CD14-positive monocyte (primary cell): ENCODE measurements at regions not wholly inside any gene's neighbourhood (a gene's known extent, or its start where the extent isn't known, plus 50 kb on each side); places are given as distances from the start of the nearest gene placed in this dataset.

Source experiments
- DNase-seq, 3 donors: peaks; one replicate each; pipeline ENCODE4 v3.0.0-alpha.2; 2011 to 2022
- H2AFZ ChIP-seq: 2 replicates; pipeline ENCODE4 v1.6.0; 2012; ENCODE audit warnings: mild to moderate bottlenecking, low read depth, low read length, inconsistent platforms; ENCODE audit not compliant: insufficient read depth, poor library complexity, severe bottlenecking
- H3K27ac ChIP-seq, 2 donors: 1 replicate in 1 of 2; 2 replicates in 1 of 2; pipeline ENCODE4 v1.5.1; 2012 to 2013; ENCODE audit warnings: low read length in 2 of 2, control low read depth in 1 of 2, inconsistent platforms in 1 of 2, low read depth in 1 of 2, mild to moderate bottlenecking in 1 of 2
- H3K27me3 ChIP-seq, 2 donors: one replicate each; pipeline versions ENCODE4 v1.6.0 to v1.6.1; 2011 to 2013; ENCODE audit warnings: low read length in 2 of 2; ENCODE audit not compliant: control insufficient read depth in 2 of 2, insufficient read depth in 2 of 2
- H3K36me3 ChIP-seq, 2 donors: replicated peaks in 1 of 2; 1 replicate in 1 of 2; 2 replicates in 1 of 2; pipeline versions ENCODE4 v1.5.1 to v1.6.1; 2012 to 2013; ENCODE audit warnings: low read length in 2 of 2, control low read depth in 1 of 2, inconsistent platforms in 1 of 2, mild to moderate bottlenecking in 1 of 2; ENCODE audit not compliant: insufficient read depth in 2 of 2, control insufficient read depth in 1 of 2
- H3K4me1 ChIP-seq, 2 donors: 1 replicate in 1 of 2; 2 replicates in 1 of 2; pipeline versions ENCODE4 v1.5.1 to v1.6.1; 2012 to 2013; ENCODE audit warnings: low read length in 2 of 2, control low read depth in 1 of 2, inconsistent platforms in 1 of 2, mild to moderate bottlenecking in 1 of 2, moderate library complexity in 1 of 2; ENCODE audit not compliant: insufficient read depth in 2 of 2, control insufficient read depth in 1 of 2
- H3K4me2 ChIP-seq: replicated peaks from 2 replicates; pipeline ENCODE3; 2012; ENCODE audit warnings: low read length, moderate library complexity, mild to moderate bottlenecking; ENCODE audit not compliant: poor library complexity, severe bottlenecking; ENCODE audit errors: extremely low read depth
- H3K4me3 ChIP-seq, 3 experiments: fragments of 200-600 bp in 1 of 3; sonication (generic) in 1 of 3; replicated peaks in 1 of 3; 1 replicate in 2 of 3; 2 replicates in 1 of 3; pipeline ENCODE4 v1.5.1; 2011 to 2013; ENCODE audit warnings: low read length in 3 of 3, mild to moderate bottlenecking in 3 of 3, control low read depth in 2 of 3, low read depth in 2 of 3, inconsistent platforms in 1 of 3, moderate library complexity in 1 of 3
- H3K79me2 ChIP-seq: 2 replicates; pipeline ENCODE4 v1.6.0; 2012; ENCODE audit warnings: mild to moderate bottlenecking, control low read depth, inconsistent platforms, low read length, moderate library complexity; ENCODE audit not compliant: insufficient read depth
- H3K9ac ChIP-seq: 2 replicates; pipeline ENCODE4 v1.6.0; 2017; ENCODE audit warnings: low read length, mild to moderate bottlenecking; ENCODE audit not compliant: insufficient read depth, poor library complexity, severe bottlenecking
- H3K9me3 ChIP-seq, 2 donors: replicated peaks in 1 of 2; 1 replicate in 1 of 2; 2 replicates in 1 of 2; pipeline versions ENCODE4 v1.5.1 to v1.6.1; 2012 to 2013; ENCODE audit warnings: low read length in 2 of 2, control low read depth in 1 of 2; ENCODE audit not compliant: control insufficient read depth in 1 of 2, insufficient read depth in 1 of 2
- H4K20me1 ChIP-seq: 2 replicates; pipeline ENCODE4 v1.6.0; 2012; ENCODE audit warnings: mild to moderate bottlenecking, low read length, control low read depth, moderate library complexity; ENCODE audit not compliant: insufficient read depth
- H3K27ac Mint-ChIP-seq, 7 donors: one replicate each; pipeline ENCODE4 v1.8.0; 2020; ENCODE audit warnings: mild to moderate bottlenecking in 7 of 7, mixed read lengths in 7 of 7, moderate library complexity in 6 of 7, inconsistent platforms in 2 of 7
- H3K27me3 Mint-ChIP-seq, 3 donors: one replicate each; pipeline ENCODE4 v1.8.0; 2021 to 2022; ENCODE audit warnings: low read depth in 3 of 3, mild to moderate bottlenecking in 3 of 3, mixed read lengths in 3 of 3, moderate library complexity in 3 of 3, inconsistent platforms in 1 of 3
- H3K36me3 Mint-ChIP-seq, 2 donors: one replicate each; pipeline ENCODE4 v1.8.0; 2020; ENCODE audit warnings: mixed read lengths in 2 of 2, inconsistent platforms in 1 of 2, mild to moderate bottlenecking in 1 of 2
- H3K4me1 Mint-ChIP-seq: one replicate; pipeline ENCODE4 v1.8.0; 2020; ENCODE audit warnings: mild to moderate bottlenecking, mixed read lengths
- H3K4me3 Mint-ChIP-seq, 2 donors: one replicate each; pipeline ENCODE4 v1.8.0; 2020; ENCODE audit warnings: mild to moderate bottlenecking in 2 of 2, mixed read lengths in 2 of 2, moderate library complexity in 1 of 2
- H3K9me3 Mint-ChIP-seq, 7 donors: one replicate each; pipeline ENCODE4 v1.8.0; 2020 to 2022; ENCODE audit warnings: mixed read lengths in 7 of 7, mild to moderate bottlenecking in 6 of 7, moderate library complexity in 6 of 7, inconsistent platforms in 2 of 7
- WGBS: methylation state at CpG from one replicate; pipeline ENCODE4 v1.1.5; 2013; ENCODE audit warnings: missing lambda C conversion rate; ENCODE audit not compliant: insufficient coverage; 5-methylcytosine and 5-hydroxymethylcytosine counted together
- intact Hi-C, 2 donors: fragments of 100-400 bp; cut with micrococcal nuclease; formaldehyde crosslinking; loops; one replicate each; pipeline versions ENCODE4 v1.15.0 to v1.15.1; 2023
- TF ChIP-seq, protein P1 (sequence below): fragments of 200-600 bp; IDR thresholded peaks from one replicate; pipeline ENCODE4 v1.8.0; 2022; ENCODE audit warnings: antibody characterized with exemption, mild to moderate bottlenecking

DNA sequence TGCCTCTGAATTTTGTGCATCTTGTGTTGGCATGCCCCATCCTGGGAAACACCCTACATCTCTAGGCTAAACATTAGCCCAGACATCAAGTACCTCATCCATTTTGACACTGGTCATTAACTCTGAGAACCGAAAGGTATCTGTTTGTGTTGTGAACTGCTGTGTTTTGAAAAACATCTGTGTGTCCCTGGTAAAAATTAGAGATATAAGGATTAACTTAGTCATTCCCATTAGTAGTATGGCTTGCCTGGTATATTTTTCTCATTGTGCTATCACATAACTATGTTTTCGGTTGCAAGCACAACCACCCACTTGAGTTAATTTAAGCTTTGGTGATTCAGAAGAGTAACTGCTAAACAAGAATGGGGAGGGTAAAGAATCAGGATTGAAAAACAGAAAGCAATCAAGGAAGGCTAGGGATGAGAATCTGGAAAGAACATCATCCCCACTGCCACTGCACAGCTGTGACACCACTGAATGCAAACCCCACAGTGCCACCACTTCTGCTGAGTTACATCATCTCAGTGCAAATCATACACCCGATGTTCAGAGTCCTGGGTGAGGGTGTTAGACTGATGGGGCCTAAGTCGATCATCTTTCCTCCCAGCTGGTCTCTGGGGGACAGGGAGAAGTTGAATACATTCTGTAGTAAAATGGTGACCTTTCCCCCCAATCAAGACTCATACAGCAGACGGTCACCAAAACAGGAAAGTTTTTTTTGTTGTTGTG lies 234.0 kb downstream of the EPHA4 start:
- Histone ChIP-seq H3K9me3 (no peaks in the 10 kb centered on the region), H3K4me3 (no peak overlapping the region), H4K20me1 (no peaks in the 10 kb centered on the region), H3K4me1 (no peaks in the 10 kb centered on the region), H3K27ac (no peak overlapping the region), H3K27me3 (no peaks in the 10 kb centered on the region), H3K4me2 (no peak overlapping the region), H3K9ac (no peak overlapping the region), H3K79me2 (no peaks in the 10 kb centered on the region), H2AFZ (no peak overlapping the region), H3K36me3 (no peaks in the 10 kb centered on the region)
- Mint-ChIP-seq H3K36me3 (no peaks in the 10 kb centered on the region), H3K9me3 (peaks cover 0 to 9% (median 5%) of the 10 kb centered on the region in 7 donors), H3K4me1 (no peaks in the 10 kb centered on the region), H3K4me3 (no peak overlapping the region), H3K27me3 (peaks cover 1 to 3% (median 2%) of the 10 kb centered on the region in 3 donors), H3K27ac (no peak overlapping the region)
- DNase-seq, result no peak
- TF ChIP-seq, protein P1, sequence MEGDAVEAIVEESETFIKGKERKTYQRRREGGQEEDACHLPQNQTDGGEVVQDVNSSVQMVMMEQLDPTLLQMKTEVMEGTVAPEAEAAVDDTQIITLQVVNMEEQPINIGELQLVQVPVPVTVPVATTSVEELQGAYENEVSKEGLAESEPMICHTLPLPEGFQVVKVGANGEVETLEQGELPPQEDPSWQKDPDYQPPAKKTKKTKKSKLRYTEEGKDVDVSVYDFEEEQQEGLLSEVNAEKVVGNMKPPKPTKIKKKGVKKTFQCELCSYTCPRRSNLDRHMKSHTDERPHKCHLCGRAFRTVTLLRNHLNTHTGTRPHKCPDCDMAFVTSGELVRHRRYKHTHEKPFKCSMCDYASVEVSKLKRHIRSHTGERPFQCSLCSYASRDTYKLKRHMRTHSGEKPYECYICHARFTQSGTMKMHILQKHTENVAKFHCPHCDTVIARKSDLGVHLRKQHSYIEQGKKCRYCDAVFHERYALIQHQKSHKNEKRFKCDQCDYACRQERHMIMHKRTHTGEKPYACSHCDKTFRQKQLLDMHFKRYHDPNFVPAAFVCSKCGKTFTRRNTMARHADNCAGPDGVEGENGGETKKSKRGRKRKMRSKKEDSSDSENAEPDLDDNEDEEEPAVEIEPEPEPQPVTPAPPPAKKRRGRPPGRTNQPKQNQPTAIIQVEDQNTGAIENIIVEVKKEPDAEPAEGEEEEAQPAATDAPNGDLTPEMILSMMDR, result no peak
- intact Hi-C loops, result no loop called here
- WGBS, result no CpG with 5 or more reads among the region's 5 CpGs

DNA sequence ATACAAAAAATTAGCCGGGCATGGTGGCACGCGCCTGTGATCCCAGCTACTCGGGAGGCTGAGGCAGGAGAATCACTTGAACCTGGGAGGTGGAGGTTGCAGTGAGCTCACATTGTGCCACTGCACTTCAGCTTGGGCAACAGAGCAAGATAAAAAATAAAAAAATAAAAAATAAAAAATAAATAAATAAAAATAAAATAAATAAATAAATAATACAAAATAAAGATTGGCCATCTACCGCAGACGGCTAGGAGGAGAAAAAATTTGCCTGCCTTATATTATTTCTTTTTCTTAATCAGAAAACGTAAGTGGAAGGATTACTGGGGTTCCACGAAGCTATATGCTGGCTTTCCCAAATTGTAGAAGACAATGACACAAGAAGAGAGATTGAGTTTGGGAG lies 229.7 kb downstream of the EPHA4 start:
- 60% methylated on average over 4 of the region's 8 CpGs for WGBS
- Histone ChIP-seq H4K20me1 (no peaks in the 10 kb centered on the region), H3K4me3 (no peak overlapping the region), H3K79me2 (no peaks in the 10 kb centered on the region), H3K9ac (no peak overlapping the region), H3K4me1 (no peaks in the 10 kb centered on the region), H3K27me3 (no peaks in the 10 kb centered on the region), H3K4me2 (no peak overlapping the region), H3K27ac (no peak overlapping the region), H2AFZ (no peak overlapping the region), H3K36me3 (no peaks in the 10 kb centered on the region), H3K9me3 (no peaks in the 10 kb centered on the region)
- H3K27ac Mint-ChIP-seq, result no peak overlapping the region
- H3K9me3 Mint-ChIP-seq, result peaks cover 0 to 6% (median 3%) of the 10 kb centered on the region in 7 donors
- H3K4me3 Mint-ChIP-seq, result no peak overlapping the region
- intact Hi-C loops, result no loop called here
- H3K4me1 Mint-ChIP-seq, result no peaks in the 10 kb centered on the region
- H3K27me3 Mint-ChIP-seq, result peaks cover 0 to 1% (median under 1%) of the 10 kb centered on the region in 3 donors
- no peaks in the 10 kb centered on the region for H3K36me3 Mint-ChIP-seq
- TF ChIP-seq, protein P1, result no peak
- DNase-seq, result no peak
